HepG2 (cell line): ENCODE measurements at regions not wholly inside any gene's neighbourhood (a gene's known extent, or its start where the extent isn't known, plus 50 kb on each side); places are given as distances from the start of the nearest gene placed in this dataset.

Experiments used
- FOXK2 ChIP-seq: fragments of 450-650 bp; IDR thresholded peaks from 2 replicates; pipeline ENCODE4 v1.6.1; 2016
- SATB2 ChIP-seq: sonication (generic); formaldehyde crosslinking; IDR thresholded peaks from 2 replicates; pipeline ENCODE4 v1.5.0; 2020; ENCODE audit warnings: missing genetic modification reagents

DNA sequence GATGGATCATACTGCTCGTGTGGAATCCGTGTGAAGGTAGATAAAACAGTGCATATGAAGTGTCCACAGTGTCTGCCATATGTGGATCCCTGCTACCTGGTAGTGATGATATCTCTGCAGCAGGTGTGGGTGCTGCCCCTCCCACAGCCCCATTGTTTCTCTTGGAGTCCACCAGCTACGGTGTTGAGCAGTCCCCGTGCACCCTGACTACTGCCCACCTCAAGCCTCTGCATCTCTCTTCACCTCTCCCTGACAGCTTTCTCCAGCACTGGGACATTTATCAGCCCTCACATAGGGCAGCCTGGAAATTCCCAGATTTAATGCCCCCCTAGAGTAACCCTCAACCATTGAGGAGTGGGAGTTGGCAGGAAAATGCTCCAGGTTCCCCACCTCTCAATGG is 244.7 kb downstream of the IRF8 start:
- TF ChIP-seq SATB2 (no peak), FOXK2 (no peak)
